HG02981 (cell line): ENCODE measurements at regions not wholly inside any gene's neighbourhood (a gene's known extent, or its start where the extent isn't known, plus 50 kb on each side); places are given as distances from the start of the nearest gene placed in this dataset.
"Not testable (repeated sequence)": the region's sequence is repeated elsewhere in the genome, so short reads cannot be mapped to it uniquely, and the experiment has no call there.

Source experiments
- ATAC-seq: cut with Tn5 transposase; IDR thresholded peaks from one replicate; pipeline ENCODE4 v1.9.1; 2021; ENCODE audit warnings: mild to moderate bottlenecking, moderate library complexity; ENCODE audit not compliant: unreplicated experiment

GRCh38 chrX:13223868-13224567 is 95.8 kb downstream of the ATXN3L start:
- no peak for ATAC-seq

GRCh38 chrX:13220916-13221315 is 98.9 kb downstream of the ATXN3L start:
- no peak for ATAC-seq

- ATAC-seq = no peak
These were observed 99.7 kb downstream of the ATXN3L start for GRCh38 chrX:13219991-13220764.

- no peak for ATAC-seq
These were observed 101.1 kb downstream of the ATXN3L start for GRCh38 chrX:13218758-13219157.

GRCh38 chrX:13216139-13216538 is 103.7 kb downstream of the ATXN3L start:
- ATAC-seq = no peak

GRCh38 chrX:13215729-13216128 is 104.1 kb downstream of the ATXN3L start:
- no peak for ATAC-seq

- ATAC-seq = no peak
These were observed 107.6 kb downstream of the ATXN3L start for GRCh38 chrX:13212191-13212651.

GRCh38 chrX:13210142-13210541 is 109.7 kb downstream of the ATXN3L start:
- ATAC-seq = not testable (repeated sequence)

- ATAC-seq = not testable (repeated sequence)
These were observed 110.1 kb downstream of the ATXN3L start for GRCh38 chrX:13209704-13210103.

GRCh38 chrX:13208281-13208935 is 111.4 kb downstream of the ATXN3L start:
- no peak for ATAC-seq

GRCh38 chrX:13203271-13203670 is 116.6 kb downstream of the ATXN3L start:
- ATAC-seq = no peak

- ATAC-seq = no peak
These were observed 118.1 kb downstream of the ATXN3L start for GRCh38 chrX:13201605-13202219.

- ATAC-seq = no peak
These were observed 119.5 kb downstream of the ATXN3L start for GRCh38 chrX:13200398-13200797.

- no peak for ATAC-seq
These were observed 121.1 kb downstream of the ATXN3L start for GRCh38 chrX:13198762-13199064.

GRCh38 chrX:13198056-13198761 is 121.6 kb downstream of the ATXN3L start:
- no peak for ATAC-seq

- ATAC-seq = no peak
These were observed 123.1 kb downstream of the ATXN3L start for GRCh38 chrX:13196782-13197181.

GRCh38 chrX:13195340-13195739 is 124.5 kb downstream of the ATXN3L start:
- no peak for ATAC-seq

- ATAC-seq = no peak
These were observed 125.4 kb downstream of the ATXN3L start for GRCh38 chrX:13194291-13195103.

GRCh38 chrX:13190051-13190450 is 129.8 kb downstream of the ATXN3L start:
- no peak for ATAC-seq

- no peak for ATAC-seq
These were observed 130.5 kb downstream of the ATXN3L start for GRCh38 chrX:13189380-13189779.
